H1 (cell line): ENCODE measurements at regions not wholly inside any gene's neighbourhood (a gene's known extent, or its start where the extent isn't known, plus 50 kb on each side); places are given as distances from the start of the nearest gene placed in this dataset.

ENCODE experiments used
- CTCF ChIA-PET: fragments of 300-600 bp; sonication (Branson Sonifier 250); formaldehyde crosslinking; loops from one replicate; lab custom pipeline; 2021; ENCODE audit not compliant: partially characterized antibody; lab: Charles Lee
- POLR2A ChIA-PET: fragments of 300-600 bp; sonication (Branson Sonifier 250); formaldehyde crosslinking; loops from one replicate; lab custom pipeline; 2021; ENCODE audit warnings: inconsistent platforms; ENCODE audit not compliant: partially characterized antibody; lab: Charles Lee
- DNase-seq, 2 experiments: peaks; one replicate each; pipeline versions ENCODE4 v3.0.0 to v3.0.0-alpha.2; 2010 to 2022; ENCODE audit warnings: low spot score in 2 of 2, low read depth in 1 of 2, mixed read lengths in 1 of 2
- FAIRE-seq: peaks from 2 replicates; lab custom pipeline; 2011; peaks lifted over from hg19 to GRCh38; lab: Jason Lieb, UNC
- H2AFZ ChIP-seq: 2 replicates; pipeline ENCODE4 v1.8.1; 2012; ENCODE audit warnings: low read length, inconsistent platforms
- H2AK5ac ChIP-seq: 2 replicates; pipeline ENCODE4 v1.6.1; 2013; ENCODE audit warnings: low read depth, low read length
- H2BK120ac ChIP-seq: replicated peaks from 2 replicates; pipeline ENCODE3; 2013; ENCODE audit warnings: low read depth, low read length, inconsistent platforms
- H2BK12ac ChIP-seq: 2 replicates; pipeline ENCODE4 v1.6.1; 2013; ENCODE audit warnings: low read depth, low read length
- H2BK15ac ChIP-seq: 2 replicates; pipeline ENCODE4 v1.6.1; 2013; ENCODE audit warnings: low read length
- H2BK20ac ChIP-seq: 2 replicates; pipeline ENCODE4 v1.6.1; 2013; ENCODE audit warnings: low read length
- H2BK5ac ChIP-seq: 2 replicates; pipeline ENCODE4 v1.6.1; 2013; ENCODE audit warnings: low read depth, low read length
- H3K14ac ChIP-seq: 2 replicates; pipeline ENCODE4 v1.6.1; 2013; ENCODE audit warnings: inconsistent platforms; ENCODE audit not compliant: insufficient read length
- H3K18ac ChIP-seq: 2 replicates; pipeline ENCODE4 v1.6.1; 2013; ENCODE audit warnings: low read length; ENCODE audit errors: extremely low read depth
- H3K23ac ChIP-seq: 2 replicates; pipeline ENCODE4 v1.6.1; 2013; ENCODE audit warnings: inconsistent platforms; ENCODE audit not compliant: insufficient read length
- H3K23me2 ChIP-seq: 2 replicates; pipeline ENCODE4 v1.6.1; 2013; ENCODE audit warnings: low read depth, low read length
- H3K27ac ChIP-seq: 2 replicates; pipeline ENCODE4 v1.6.1; 2011; ENCODE audit warnings: low read depth, low read length, inconsistent platforms
- H3K27me3 ChIP-seq, 4 experiments: replicated peaks in 1 of 4; 1 replicate in 1 of 4; 2 replicates in 3 of 4; pipeline versions ENCODE4 v1.6.1 to v1.8.1; 2011 to 2013; ENCODE audit warnings: low read length in 3 of 4, mild to moderate bottlenecking in 3 of 4, inconsistent platforms in 2 of 4, mixed read lengths in 2 of 4, moderate library complexity in 1 of 4; ENCODE audit not compliant: control insufficient read depth in 3 of 4, insufficient read depth in 3 of 4; ENCODE audit errors: extremely low read depth in 1 of 4
- H3K36me3 ChIP-seq, 4 experiments: 2 replicates each; pipeline versions ENCODE4 v1.6.1 to v1.8.1; 2011 to 2013; ENCODE audit warnings: mild to moderate bottlenecking in 4 of 4, low read length in 3 of 4, moderate library complexity in 2 of 4, control low read depth in 1 of 4, inconsistent platforms in 1 of 4; ENCODE audit not compliant: insufficient read depth in 4 of 4, control insufficient read depth in 2 of 4
- H3K4ac ChIP-seq: replicated peaks from 2 replicates; pipeline ENCODE3; 2013; ENCODE audit warnings: low read length, low read depth, mixed read lengths, inconsistent platforms; ENCODE audit not compliant: insufficient read length
- H3K4me1 ChIP-seq, 4 experiments: replicated peaks in 1 of 4; 1 replicate in 1 of 4; 2 replicates in 3 of 4; pipeline versions ENCODE4 v1.6.1 to v1.8.1; 2011 to 2013; ENCODE audit warnings: low read length in 3 of 4, inconsistent platforms in 2 of 4, mixed read lengths in 1 of 4; ENCODE audit not compliant: insufficient read depth in 4 of 4, control insufficient read depth in 3 of 4
- H3K4me2 ChIP-seq, 2 experiments: 2 replicates each; pipeline versions ENCODE4 v1.6.1 to v1.8.1; 2011 to 2013; ENCODE audit warnings: low read depth in 2 of 2, low read length in 2 of 2, control low read depth in 1 of 2, inconsistent platforms in 1 of 2, mild to moderate bottlenecking in 1 of 2; ENCODE audit not compliant: insufficient read depth in 1 of 2
- H3K4me3 ChIP-seq, 4 experiments: fragments of 200-600, 300-600 bp in 1 of 4; sonication (generic), shearing (Covaris generic), sonication (Bioruptor Twin) in 1 of 4; 2 replicates each; pipeline versions ENCODE4 v1.5.1 to v1.8.1; 2011 to 2016; ENCODE audit warnings: low read length in 4 of 4, low read depth in 3 of 4, control low read depth in 2 of 4, inconsistent platforms in 2 of 4, mild to moderate bottlenecking in 2 of 4, mixed read lengths in 1 of 4, moderate library complexity in 1 of 4; ENCODE audit not compliant: insufficient read depth in 2 of 4; ENCODE audit errors: extremely low read depth in 1 of 4
- H3K56ac ChIP-seq: replicated peaks from 2 replicates; pipeline ENCODE3; 2013; ENCODE audit warnings: low read depth, mild to moderate bottlenecking, mixed read lengths, low read length, inconsistent platforms; ENCODE audit not compliant: insufficient read length
- H3K79me1 ChIP-seq: 2 replicates; pipeline ENCODE4 v1.6.1; 2013; ENCODE audit warnings: low read depth, low read length, control low read depth
- H3K79me2 ChIP-seq, 2 experiments: 2 replicates each; pipeline versions ENCODE4 v1.6.1 to v1.8.1; 2012 to 2013; ENCODE audit warnings: low read length in 2 of 2, mild to moderate bottlenecking in 2 of 2, inconsistent platforms in 1 of 2; ENCODE audit not compliant: insufficient read depth in 2 of 2, control insufficient read depth in 1 of 2
- H3K9ac ChIP-seq, 4 experiments: replicated peaks in 1 of 4; 1 replicate in 1 of 4; 2 replicates in 3 of 4; pipeline versions ENCODE4 v1.6.1 to v1.8.1; 2011 to 2013; ENCODE audit warnings: low read depth in 3 of 4, low read length in 3 of 4, control low read depth in 2 of 4, mild to moderate bottlenecking in 2 of 4, moderate library complexity in 2 of 4, inconsistent platforms in 1 of 4; ENCODE audit errors: extremely low read depth in 1 of 4
- H3K9me3 ChIP-seq, 2 experiments: 2 replicates each; pipeline versions ENCODE4 v1.6.1 to v1.8.1; 2012 to 2013; ENCODE audit warnings: mild to moderate bottlenecking in 2 of 2, moderate library complexity in 2 of 2, control low read depth in 1 of 2, inconsistent platforms in 1 of 2, low read depth in 1 of 2, low read length in 1 of 2, mixed read lengths in 1 of 2; ENCODE audit not compliant: insufficient read depth in 2 of 2
- H4K20me1 ChIP-seq, 2 experiments: replicated peaks in 1 of 2; 2 replicates each; pipeline versions ENCODE3 to v1.8.1; 2011 to 2013; ENCODE audit warnings: inconsistent platforms in 2 of 2, low read length in 2 of 2, mild to moderate bottlenecking in 1 of 2; ENCODE audit not compliant: insufficient read depth in 2 of 2, control insufficient read depth in 1 of 2
- H4K5ac ChIP-seq: 2 replicates; pipeline ENCODE4 v1.6.1; 2013; ENCODE audit warnings: low read length, low read depth, mixed read lengths, inconsistent platforms; ENCODE audit not compliant: insufficient read length
- H4K8ac ChIP-seq: 2 replicates; pipeline ENCODE4 v1.8.0; 2013; ENCODE audit warnings: mild to moderate bottlenecking, moderate library complexity, low read length, inconsistent platforms; ENCODE audit not compliant: insufficient read depth; ENCODE audit errors: extremely low read depth
- H4K91ac ChIP-seq: replicated peaks from 2 replicates; pipeline ENCODE3; 2013; ENCODE audit warnings: low read length, mixed read lengths, inconsistent platforms; ENCODE audit not compliant: insufficient read length
- JUND ChIP-seq: IDR thresholded peaks from 2 replicates; pipeline ENCODE4 v1.6.1; 2011; ENCODE audit warnings: mild to moderate bottlenecking, improper control_type of control experiment, low read length
- WGBS, 2 experiments: shearing (Covaris generic) in 1 of 2; methylation state at CpG; one replicate each; pipeline versions ENCODE4 v1.1.6 to v1.1.7; 2013 to 2015; ENCODE audit warnings: low lambda C conversion rate in 2 of 2, mixed read lengths in 2 of 2, inconsistent platforms in 1 of 2, low coverage in 1 of 2, missing lambda C conversion rate in 1 of 2; ENCODE audit not compliant: insufficient replicate concordance in 2 of 2, insufficient coverage in 1 of 2, insufficient read length in 1 of 2; ENCODE audit errors: extremely low coverage in 1 of 2, missing lambda C conversion rate in 1 of 2; 5-methylcytosine and 5-hydroxymethylcytosine counted together

GRCh38 chr16:54446639-54447038, 160.1 kb upstream of the IRX3 start:
- no peak overlapping the region for H4K5ac ChIP-seq
- H3K79me1 ChIP-seq, result no peaks in the 10 kb centered on the region
- no peak overlapping the region for H4K8ac ChIP-seq
- H3K23ac ChIP-seq, result no peak overlapping the region
- H3K56ac ChIP-seq, result no peak overlapping the region
- H2BK12ac ChIP-seq, result no peak overlapping the region
- no peak overlapping the region for H3K18ac ChIP-seq
- H2AFZ ChIP-seq, result no peak overlapping the region
- H2AK5ac ChIP-seq, result no peak overlapping the region
- no peaks in the 10 kb centered on the region for H3K27me3 ChIP-seq
- H3K4me2 ChIP-seq, result no peak overlapping the region
- no peak for TF ChIP-seq JUND
- 85% methylated on average over 10 of the region's 10 CpGs; no CpG with 5 or more reads in 1 of the 2 experiments for whole genome bisulfite sequencing, 2 experiments
- H4K91ac ChIP-seq, result no peak overlapping the region
- H3K36me3 ChIP-seq, result no peaks in the 10 kb centered on the region
- no peak overlapping the region for H3K9ac ChIP-seq
- no peaks in the 10 kb centered on the region for H3K23me2 ChIP-seq
- H2BK5ac ChIP-seq, result no peak overlapping the region
- H2BK15ac ChIP-seq, result no peak overlapping the region
- DNase-seq (no peak), FAIRE-seq (no peak)
- H3K79me2 ChIP-seq, result no peaks in the 10 kb centered on the region
- CTCF ChIA-PET, result interaction anchor here (0.8 to 1.3 kb wide), 3 partner anchors 12 to 575 kb away, joined by 3 to 5 read pairs (median 3); no protein-coding TSS in a partner anchor
- H3K14ac ChIP-seq, result no peak overlapping the region
- no peak overlapping the region for H3K4me3 ChIP-seq
- POLR2A ChIA-PET, result interaction anchor here (0.8 kb wide), 1 partner anchor 159 kb away, joined by 3 read pairs; no protein-coding TSS in a partner anchor
- no peak overlapping the region for H2BK120ac ChIP-seq
- peaks cover 7 to 8% of the 10 kb centered on the region in 2 experiments; a peak in 2 of 4 replicates for H3K9me3 ChIP-seq
- no peak overlapping the region for H2BK20ac ChIP-seq
- H3K4me1 ChIP-seq, result 0 out of 7 replicates have a peak, but pooled peaks cover 0 to 3% (median 1%) of the 10 kb centered on the region in 4 experiments
- no peak overlapping the region for H3K4ac ChIP-seq
- H4K20me1 ChIP-seq, result no peaks in the 10 kb centered on the region
- no peak overlapping the region for H3K27ac ChIP-seq
